Endometrium (tissue), 2 donors: ENCODE measurements at regions not wholly inside any gene's neighbourhood (a gene's known extent, or its start where the extent isn't known, plus 50 kb on each side); places are given as distances from the start of the nearest gene placed in this dataset.
"Not testable (repeated sequence)": the region's sequence is repeated elsewhere in the genome, so short reads cannot be mapped to it uniquely, and the experiment has no call there.

ENCODE experiments used
- FAIRE-seq: peaks from 2 replicates; lab custom pipeline; 2012; peaks lifted over from hg19 to GRCh38; lab: Jason Lieb, UNC
- donor health status: control.
- donor health status: control.

GRCh38 chr12:75798136-75798926 is 233.2 kb downstream of the PHLDA1 start:
- no peak for FAIRE-seq

DNA sequence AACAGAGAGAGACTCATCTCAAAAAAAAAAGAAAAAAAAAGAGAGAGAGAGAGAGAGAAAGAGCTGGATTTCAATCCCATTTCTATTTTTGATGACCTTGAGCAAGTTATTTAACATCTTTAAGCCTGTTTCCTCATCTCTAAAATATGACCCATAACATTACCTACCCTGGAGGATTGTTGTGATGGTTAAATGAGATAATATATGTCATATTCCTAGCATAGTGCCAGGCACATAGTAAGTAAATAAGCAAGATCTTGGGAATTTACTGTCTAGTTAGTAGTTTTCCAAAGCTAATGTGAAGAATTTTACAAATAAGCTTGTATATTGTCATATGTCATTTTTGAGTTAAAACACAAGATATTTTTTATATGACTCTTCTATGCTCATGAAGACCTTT is 236.5 kb downstream of the PHLDA1 start:
- no peak for FAIRE-seq

GRCh38 chr12:75792687-75793086 is 238.9 kb downstream of the PHLDA1 start:
- FAIRE-seq, result no peak

DNA sequence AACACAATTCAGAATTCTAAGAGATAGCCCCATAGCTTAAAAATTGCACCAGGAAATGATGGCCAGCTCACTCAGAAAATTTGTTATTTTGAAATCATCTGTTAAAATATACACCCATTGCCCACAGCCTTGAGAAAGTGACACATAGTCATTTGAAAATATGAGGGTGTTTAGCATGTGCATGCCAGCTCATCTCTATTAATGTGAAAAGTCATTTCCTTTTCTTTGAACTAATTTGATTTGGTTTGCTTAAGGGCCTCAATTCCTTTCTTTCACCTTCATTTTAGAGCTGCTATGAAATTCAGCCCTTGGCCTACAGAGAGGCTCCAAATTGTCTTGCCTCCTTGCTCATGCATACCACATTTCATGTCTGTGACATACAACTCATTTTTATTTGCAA is 241.4 kb downstream of the PHLDA1 start:
- FAIRE-seq, result no peak

DNA sequence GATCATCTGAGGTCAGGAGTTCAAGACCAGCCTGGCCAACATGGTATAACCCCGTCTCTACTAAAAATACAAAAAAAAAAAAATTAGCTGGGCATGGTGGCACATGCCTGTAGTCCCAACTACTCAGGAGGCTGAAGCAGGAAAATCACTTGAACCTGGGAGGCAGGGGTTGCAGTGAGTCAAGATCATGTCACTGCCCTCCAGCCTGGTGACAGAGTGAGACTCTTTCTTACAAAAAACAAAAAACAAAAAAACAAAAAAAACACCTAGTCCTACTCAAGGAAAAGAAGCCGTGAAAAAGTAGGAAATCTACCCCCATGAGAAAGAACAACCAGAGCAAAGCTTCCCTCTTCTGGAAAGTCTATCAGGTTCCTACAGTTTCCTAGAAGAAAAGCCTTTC is 244.4 kb downstream of the PHLDA1 start:
- not testable (repeated sequence) for FAIRE-seq

DNA sequence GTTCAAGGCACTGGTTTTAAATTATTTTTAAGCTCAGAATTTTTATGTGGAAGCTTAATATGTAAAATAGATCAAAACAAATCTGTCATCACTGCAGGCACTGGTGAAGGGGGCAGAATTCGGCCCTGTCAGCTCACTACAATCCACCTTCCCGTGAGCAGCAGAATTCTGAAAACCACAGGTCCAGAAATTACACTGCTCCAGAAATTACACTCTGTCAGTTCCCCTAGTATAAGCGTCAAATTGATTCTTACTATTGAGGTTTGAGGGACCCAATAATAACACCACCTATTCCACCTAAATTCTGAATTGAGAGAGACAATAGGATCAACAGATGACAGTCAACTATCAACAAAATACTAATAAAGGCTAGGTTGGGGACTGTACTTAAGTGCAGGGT is 245.5 kb downstream of the PHLDA1 start:
- FAIRE-seq, result no peak

DNA sequence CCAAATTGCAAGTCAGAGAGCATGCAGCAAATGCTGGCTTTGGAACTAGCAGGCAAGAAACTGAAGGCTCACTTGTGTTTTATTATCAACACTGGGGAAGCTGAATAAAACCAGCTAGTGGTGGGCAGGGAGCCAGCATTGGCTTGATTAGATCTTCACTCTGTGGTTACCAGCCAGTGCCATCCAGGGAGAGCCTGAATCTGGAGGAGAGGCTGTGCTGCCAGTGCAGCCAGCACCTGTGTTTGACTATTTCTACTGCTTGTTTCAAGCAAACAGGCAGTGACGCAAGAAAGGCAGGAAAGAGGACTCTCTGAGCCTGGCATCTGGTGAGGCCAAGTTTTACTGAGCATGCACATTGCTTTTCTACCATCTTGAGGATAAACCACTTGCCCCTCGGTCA is 247.0 kb downstream of the PHLDA1 start:
- FAIRE-seq, result no peak

DNA sequence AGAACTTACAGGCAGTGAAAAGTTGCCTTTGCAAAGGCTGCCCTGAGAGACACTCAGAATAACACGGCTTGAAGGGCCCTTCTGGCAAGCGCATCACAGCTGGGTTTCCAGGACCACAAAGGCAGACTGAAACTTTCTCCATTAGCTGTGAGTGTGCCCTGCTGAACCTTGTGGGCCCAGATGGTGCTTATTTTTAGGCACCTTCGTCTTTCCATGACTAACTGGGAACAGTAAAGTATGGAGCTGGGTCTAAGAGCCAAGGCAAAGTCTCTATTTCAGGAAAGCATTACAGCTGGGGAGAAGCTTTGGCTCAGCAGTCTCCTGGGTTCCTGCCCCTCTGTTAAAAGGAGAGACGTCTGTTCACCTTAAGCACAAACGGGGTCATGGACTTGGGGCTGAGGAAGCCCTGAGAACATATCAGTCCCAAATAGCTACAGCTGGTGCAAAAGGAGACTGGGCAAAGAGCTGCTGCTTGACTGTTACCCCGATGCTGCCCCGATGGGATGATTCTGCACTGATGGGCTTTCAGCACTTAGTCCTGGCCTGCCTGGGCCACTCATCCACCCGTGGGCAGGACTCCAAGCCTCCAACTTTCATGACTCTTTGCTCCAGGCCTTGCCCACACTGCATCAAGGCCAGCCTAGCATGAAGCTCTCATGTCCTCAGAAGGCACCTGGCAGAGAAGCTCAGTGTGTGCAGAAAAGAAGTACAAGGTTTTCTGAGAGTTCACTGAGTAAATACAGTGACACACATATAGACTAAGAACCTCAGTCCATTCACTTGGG is 248.3 kb downstream of the PHLDA1 start:
- no peak for FAIRE-seq

GRCh38 chr12:75782069-75782581 is 249.5 kb downstream of the PHLDA1 start:
- no peak for FAIRE-seq

- FAIRE-seq, result no peak
Measured at GRCh38 chr12:75781532-75782046, 250.0 kb downstream of the PHLDA1 start.

DNA sequence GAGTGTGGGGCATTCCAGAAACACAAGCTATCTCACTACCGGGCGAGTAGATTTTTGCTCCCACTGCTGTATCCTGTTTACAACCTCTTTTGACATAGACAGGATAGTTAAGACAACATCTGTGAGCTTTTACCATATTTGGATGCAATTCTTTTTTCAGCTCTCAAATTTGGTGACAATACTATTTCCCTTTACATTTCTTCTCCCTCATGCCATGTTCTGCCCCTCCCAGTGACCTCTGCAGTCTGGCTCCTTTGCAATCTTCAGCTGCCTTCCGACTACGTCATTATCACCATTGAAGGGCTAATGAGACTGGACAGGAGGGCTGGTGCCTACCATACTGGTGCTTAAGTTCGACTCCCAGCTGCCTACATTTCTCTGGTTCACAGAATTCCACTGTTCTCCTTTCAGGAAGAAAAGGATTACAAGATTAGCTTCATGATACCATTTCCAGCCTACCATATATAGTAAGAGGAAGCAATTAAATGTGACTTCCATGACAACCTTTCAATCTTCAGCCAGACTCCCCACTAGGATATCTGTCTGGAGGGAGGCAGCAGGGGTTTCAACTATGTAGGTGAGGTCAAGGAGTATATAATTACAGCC is 251.6 kb downstream of the PHLDA1 start:
- FAIRE-seq, result no peak

- peak; percentile 21 for FAIRE-seq
Measured at GRCh38 chr12:75774261-75775052, 257.1 kb downstream of the PHLDA1 start.

- no peak for FAIRE-seq
Measured at GRCh38 chr12:75773377-75773776, 258.2 kb downstream of the PHLDA1 start.

DNA sequence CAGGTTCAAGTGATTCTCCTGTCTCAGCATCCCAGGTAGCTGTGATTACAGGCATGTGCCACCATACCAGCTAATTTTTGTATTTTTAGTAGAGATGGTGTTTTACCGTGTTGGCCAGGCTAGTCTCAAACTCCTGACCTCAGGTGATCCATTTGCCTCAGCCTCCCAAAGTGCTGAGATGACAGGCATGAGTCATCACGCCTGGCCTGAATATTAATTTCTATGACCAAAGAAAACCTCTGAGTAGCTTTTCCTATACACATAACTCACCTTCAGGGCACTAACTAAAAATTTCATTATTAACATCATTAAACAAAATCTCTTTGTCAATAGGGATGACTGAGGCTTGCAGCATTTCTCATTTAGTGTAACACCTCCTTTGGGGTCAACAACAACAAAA is 259.6 kb upstream of the KRR1 start:
- no peak for FAIRE-seq

- FAIRE-seq, result no peak
Measured at GRCh38 chr12:75767957-75768356, 256.5 kb upstream of the KRR1 start.

- FAIRE-seq, result no peak
Measured at GRCh38 chr12:75766263-75767160, 255.1 kb upstream of the KRR1 start.

- no peak for FAIRE-seq
Measured at GRCh38 chr12:75765170-75766059, 254.0 kb upstream of the KRR1 start.

GRCh38 chr12:75764091-75764841 is 252.9 kb upstream of the KRR1 start:
- FAIRE-seq, result no peak
